Mesodermal cell (in vitro differentiated cells): ENCODE measurements at regions not wholly inside any gene's neighbourhood (a gene's known extent, or its start where the extent isn't known, plus 50 kb on each side); places are given as distances from the start of the nearest gene placed in this dataset.

Source experiments
- H3K27ac ChIP-seq: 2 replicates; pipeline ENCODE4 v1.7.0; 2013; ENCODE audit warnings: mild to moderate bottlenecking, low read depth, low read length, moderate library complexity; ENCODE audit not compliant: severe bottlenecking
- H3K36me3 ChIP-seq: 2 replicates; pipeline ENCODE4 v1.7.1; 2013; ENCODE audit warnings: mild to moderate bottlenecking, low read length, moderate library complexity; ENCODE audit not compliant: control insufficient read depth, insufficient read depth
- H3K4me1 ChIP-seq: one replicate; pipeline ENCODE4 v1.7.1; 2013; ENCODE audit warnings: mild to moderate bottlenecking, low read length; ENCODE audit not compliant: insufficient read depth, control insufficient read depth, poor library complexity, severe bottlenecking
- H3K4me3 ChIP-seq: 2 replicates; pipeline ENCODE4 v1.7.0; 2013; ENCODE audit warnings: low read length, control low read depth, mild to moderate bottlenecking; ENCODE audit not compliant: insufficient read depth, poor library complexity, severe bottlenecking; ENCODE audit errors: extremely low read depth
- H3K9me3 ChIP-seq: 2 replicates; pipeline ENCODE4 v1.7.1; 2013; ENCODE audit warnings: mild to moderate bottlenecking, low read length, moderate library complexity; ENCODE audit not compliant: control insufficient read depth
- WGBS, 2 experiments: methylation state at CpG; one replicate each; pipeline ENCODE4 v1.1.5; 2013; ENCODE audit warnings: missing lambda C conversion rate in 2 of 2; ENCODE audit not compliant: insufficient coverage in 2 of 2; 5-methylcytosine and 5-hydroxymethylcytosine counted together

DNA sequence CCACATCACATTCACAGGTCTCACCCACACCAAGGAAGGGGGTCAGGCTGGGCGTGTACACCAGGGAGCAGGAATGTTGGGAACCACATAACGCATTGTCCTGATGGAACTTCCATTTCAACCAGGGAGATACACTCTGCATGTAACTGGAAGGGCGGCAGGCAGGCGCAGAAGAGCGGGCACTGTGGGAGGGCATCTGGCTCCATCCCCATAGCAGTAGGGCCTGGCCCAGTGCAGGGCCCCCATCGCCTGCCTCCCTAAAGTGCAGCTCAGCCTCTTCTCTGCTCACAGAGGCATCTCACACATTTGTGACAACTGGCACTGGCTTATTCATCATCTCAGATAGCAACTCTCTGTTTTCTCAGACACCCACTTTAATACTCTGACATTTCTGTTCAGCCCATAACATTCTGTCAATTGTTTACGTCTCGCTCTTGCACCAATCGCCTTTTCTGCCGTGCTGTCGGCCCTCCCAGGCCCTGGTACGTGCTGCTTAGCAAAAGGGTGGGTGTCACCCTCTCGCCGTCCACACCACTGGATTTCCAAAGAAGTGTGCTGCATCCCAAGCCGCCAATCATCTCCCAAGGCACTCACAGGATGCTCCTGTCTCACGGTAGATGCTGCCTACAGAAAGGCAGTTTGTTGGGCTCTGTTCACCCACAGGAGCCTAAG, 353.3 kb upstream of the ZNF507 start:
- 86 to 88% methylated on average over 15 to 16 of the region's 16 CpGs for WGBS, 2 experiments
- H3K4me1 ChIP-seq: peaks cover 6% of the 10 kb centered on the region
- H3K4me3 ChIP-seq: no peak overlapping the region
- H3K27ac ChIP-seq: no peak overlapping the region
- no peaks in the 10 kb centered on the region for H3K36me3 ChIP-seq
- no peaks in the 10 kb centered on the region for H3K9me3 ChIP-seq

DNA sequence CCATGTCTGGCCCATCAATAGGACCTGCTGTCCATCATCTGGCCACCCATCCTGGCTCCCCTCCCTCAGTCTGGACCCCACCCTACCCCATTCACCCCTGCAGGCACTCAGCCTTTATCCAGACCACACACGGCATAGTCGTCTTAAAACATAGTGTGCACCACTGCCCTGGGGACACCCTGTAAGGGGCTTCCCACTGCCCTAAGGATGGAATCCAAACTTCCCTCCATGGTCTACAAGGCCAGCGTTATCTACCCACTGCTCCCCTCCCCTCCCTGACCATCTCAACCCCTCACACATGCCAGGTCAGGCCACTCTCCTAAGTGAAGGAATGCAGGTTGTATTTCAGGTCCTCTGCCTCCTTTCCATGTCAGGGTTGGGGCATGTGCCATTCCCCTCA, 352.7 kb upstream of the ZNF507 start:
- Histone ChIP-seq H3K27ac (no peak overlapping the region), H3K36me3 (no peaks in the 10 kb centered on the region), H3K4me1 (peaks cover 6% of the 10 kb centered on the region), H3K4me3 (no peak overlapping the region), H3K9me3 (no peaks in the 10 kb centered on the region)
- 88 to 100% methylated on average over 1 to 2 of the region's 3 CpGs for WGBS, 2 experiments

- H3K27ac ChIP-seq: no peak overlapping the region
- no peak overlapping the region for H3K4me3 ChIP-seq
- H3K9me3 ChIP-seq: no peaks in the 10 kb centered on the region
- H3K4me1 ChIP-seq: no peaks in the 10 kb centered on the region
- no peaks in the 10 kb centered on the region for H3K36me3 ChIP-seq
These were observed 349.9 kb upstream of the ZNF507 start for GRCh38 chr19:31995546-31995945.

DNA sequence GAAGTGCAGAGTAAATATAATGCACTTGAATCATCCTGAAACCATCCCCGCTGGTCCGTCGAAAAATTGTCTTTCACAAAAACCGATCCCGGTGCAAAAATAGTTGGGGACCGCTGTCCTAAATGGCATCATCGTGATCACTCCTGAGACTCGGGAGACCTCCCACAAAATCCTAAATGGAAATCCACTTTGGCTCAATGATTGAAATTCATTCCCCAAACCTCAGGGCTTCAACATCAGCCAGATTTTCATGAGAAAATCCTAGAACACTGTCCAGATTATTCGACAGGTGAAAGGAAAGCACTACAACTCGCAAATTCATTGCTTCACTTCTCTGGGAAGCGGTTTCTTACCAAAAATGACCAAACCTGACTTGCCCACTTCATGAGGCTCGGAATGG, 335.3 kb upstream of the ZNF507 start:
- Histone ChIP-seq H3K4me1 (no peaks in the 10 kb centered on the region), H3K27ac (no peak overlapping the region), H3K9me3 (no peaks in the 10 kb centered on the region), H3K36me3 (no peaks in the 10 kb centered on the region), H3K4me3 (no peak overlapping the region)
- WGBS, 2 experiments: 83 to 89% methylated on average over 12 of the region's 12 CpGs

DNA sequence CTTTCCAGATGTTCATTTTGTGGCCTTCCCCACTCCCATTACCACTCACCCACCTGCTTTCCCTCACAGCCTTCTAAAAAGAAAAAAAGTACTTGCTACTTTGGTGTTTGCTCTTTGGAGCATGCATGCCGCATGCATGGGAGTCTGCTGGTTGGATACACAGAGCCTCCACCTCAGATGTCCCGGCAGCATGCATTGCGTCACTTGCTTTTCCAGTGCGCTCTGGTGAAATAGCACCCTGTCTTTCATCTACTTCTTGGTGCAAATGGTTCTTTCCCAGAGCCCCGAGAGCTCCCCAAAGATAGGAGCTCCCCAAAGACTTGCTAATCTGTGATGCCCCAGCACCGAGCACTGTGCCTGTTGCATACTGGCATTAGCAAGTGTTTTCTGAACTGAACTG, 333.2 kb upstream of the ZNF507 start:
- Histone ChIP-seq H3K4me3 (no peak overlapping the region), H3K4me1 (no peaks in the 10 kb centered on the region), H3K9me3 (no peaks in the 10 kb centered on the region), H3K27ac (no peak overlapping the region), H3K36me3 (no peaks in the 10 kb centered on the region)
- 94 to 98% methylated on average over 6 of the region's 6 CpGs for WGBS, 2 experiments

DNA sequence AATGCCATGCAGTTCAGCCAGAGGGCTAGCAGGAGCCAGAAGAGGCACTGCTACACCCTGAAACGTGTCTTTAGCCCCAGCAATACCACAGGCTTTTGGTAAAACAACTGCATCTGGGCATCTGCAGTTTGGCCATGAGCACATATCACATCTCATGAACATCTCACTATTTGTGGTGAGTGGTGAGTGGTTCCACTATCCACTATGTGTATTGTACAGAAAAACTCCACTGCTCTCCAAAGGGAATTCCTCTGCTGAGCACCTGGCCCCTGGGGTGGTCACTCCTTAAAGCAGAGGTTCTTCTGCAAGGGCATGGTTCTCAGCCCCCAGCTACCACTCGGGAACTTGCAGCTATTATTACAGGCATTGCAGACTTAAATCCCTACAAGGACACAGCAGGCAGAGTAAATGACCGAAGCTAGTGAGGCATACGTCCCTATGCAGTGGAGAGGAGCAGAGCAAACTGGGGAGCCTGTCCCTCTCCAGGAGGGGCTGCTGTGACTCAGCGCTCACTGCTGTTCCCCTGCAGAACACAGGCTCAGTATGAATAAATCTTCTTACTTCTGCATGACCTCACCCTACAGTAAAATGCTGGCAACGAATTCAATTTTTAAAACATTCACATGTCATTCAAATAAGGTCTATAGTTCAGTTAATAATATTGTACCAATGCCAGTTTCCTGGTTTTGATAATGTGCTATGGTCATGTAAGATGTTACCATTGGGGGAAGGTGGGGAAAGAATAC, 332.4 kb upstream of the ZNF507 start:
- Histone ChIP-seq H3K4me1 (no peaks in the 10 kb centered on the region), H3K27ac (no peak overlapping the region), H3K4me3 (no peak overlapping the region), H3K9me3 (no peaks in the 10 kb centered on the region), H3K36me3 (no peaks in the 10 kb centered on the region)
- 73 to 80% methylated on average over 3 to 5 of the region's 6 CpGs for WGBS, 2 experiments

DNA sequence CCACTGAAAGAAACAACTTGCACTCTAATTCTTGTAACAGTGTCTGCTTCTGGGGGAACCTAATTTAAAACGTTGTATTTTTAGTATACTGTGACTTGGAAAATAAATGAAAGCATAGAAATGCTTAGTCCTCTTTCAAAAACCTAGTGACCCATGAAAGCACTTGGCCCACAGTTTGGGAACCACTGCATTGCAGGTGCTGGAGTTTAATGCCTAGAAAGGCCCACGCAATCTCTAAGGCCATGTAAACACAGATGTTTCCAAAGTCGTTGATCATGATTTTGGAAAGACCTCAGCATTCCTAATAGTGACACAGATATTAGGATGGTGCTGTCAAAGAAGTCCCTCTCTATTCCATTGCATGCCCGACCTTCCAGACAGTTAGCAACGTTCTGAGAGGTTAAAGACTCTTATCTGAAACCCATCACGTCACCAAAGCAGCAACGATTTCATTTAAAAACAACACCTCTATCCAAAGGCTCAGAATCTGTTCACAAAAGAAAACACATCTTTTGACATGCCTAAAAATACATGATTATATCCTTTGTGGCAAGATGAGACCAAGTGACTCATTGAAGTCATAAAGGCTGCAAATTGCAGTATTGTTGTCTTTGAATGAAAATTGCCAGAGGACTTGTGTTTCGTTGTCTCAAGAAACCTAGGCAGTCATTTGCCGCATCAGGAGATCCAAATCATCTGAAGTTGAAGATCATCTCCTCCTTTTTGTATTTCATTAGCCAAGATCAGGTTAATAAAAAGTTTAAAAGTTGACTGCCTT, 328.0 kb upstream of the ZNF507 start:
- 83 to 94% methylated on average over 6 to 8 of the region's 9 CpGs for WGBS, 2 experiments
- no peaks in the 10 kb centered on the region for H3K9me3 ChIP-seq
- H3K4me1 ChIP-seq: no peaks in the 10 kb centered on the region
- H3K36me3 ChIP-seq: no peaks in the 10 kb centered on the region
- H3K4me3 ChIP-seq: no peak overlapping the region
- H3K27ac ChIP-seq: no peak overlapping the region

GRCh38 chr19:32018014-32018413, 327.4 kb upstream of the ZNF507 start:
- WGBS, 2 experiments: 88 to 91% methylated on average over 3 to 5 of the region's 6 CpGs
- Histone ChIP-seq H3K27ac (no peak overlapping the region), H3K4me3 (no peak overlapping the region)

GRCh38 chr19:32020538-32020937, 324.9 kb upstream of the ZNF507 start:
- H3K36me3 ChIP-seq: no peaks in the 10 kb centered on the region
- H3K4me1 ChIP-seq: no peaks in the 10 kb centered on the region
- no peaks in the 10 kb centered on the region for H3K9me3 ChIP-seq
- H3K4me3 ChIP-seq: no peak overlapping the region
- H3K27ac ChIP-seq: no peak overlapping the region
- no CpG with 5 or more reads among the region's 2 CpGs for WGBS, 2 experiments

More at GRCh38 chr19:32018014-32018413, 327.4 kb upstream of the ZNF507 start:
- Histone ChIP-seq H3K9me3 (no peaks in the 10 kb centered on the region), H3K36me3 (no peaks in the 10 kb centered on the region), H3K4me1 (no peaks in the 10 kb centered on the region)

DNA sequence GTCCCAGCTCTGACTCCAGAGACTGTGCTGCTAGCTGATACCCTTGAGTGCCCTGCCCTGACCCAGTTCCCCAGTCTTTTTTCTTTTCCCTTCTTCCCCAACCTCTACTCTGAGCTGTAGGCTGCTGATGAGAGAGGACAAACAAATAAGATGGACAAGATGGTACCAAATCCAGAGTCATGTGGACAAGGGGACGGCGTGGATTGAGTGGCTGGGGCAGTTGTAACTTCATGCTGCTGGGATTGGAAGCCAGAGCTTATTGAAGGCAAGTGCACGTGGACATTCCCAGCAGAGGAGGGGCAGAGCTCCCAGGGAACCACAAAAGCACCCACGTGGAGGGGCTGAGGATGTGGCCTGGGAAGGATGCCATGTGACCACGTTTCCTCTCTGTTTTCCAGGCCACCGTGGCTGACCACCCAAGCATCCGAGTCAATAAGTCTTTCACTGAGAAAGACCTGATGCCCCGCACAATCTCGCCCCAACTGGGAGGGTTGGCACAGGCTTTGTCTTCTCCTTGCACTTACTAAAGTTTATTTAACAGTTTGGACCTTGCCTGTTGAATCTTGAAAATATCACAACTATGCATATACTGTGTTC, 323.3 kb upstream of the ZNF507 start:
- Histone ChIP-seq H3K27ac (no peak overlapping the region), H3K4me1 (no peaks in the 10 kb centered on the region), H3K36me3 (no peaks in the 10 kb centered on the region), H3K4me3 (no peak overlapping the region), H3K9me3 (no peaks in the 10 kb centered on the region)
- WGBS, 2 experiments: 84 to 91% methylated on average over 9 of the region's 9 CpGs
